Endodermal cell (in vitro differentiated cells): ENCODE measurements at regions not wholly inside any gene's neighbourhood (a gene's known extent, or its start where the extent isn't known, plus 50 kb on each side); places are given as distances from the start of the nearest gene placed in this dataset.
A peak's percentile ranks its signal among the peaks of the same experiment; 100 is the strongest.

ENCODE experiments used
- DNase-seq: peaks from one replicate; pipeline ENCODE4 v3.0.0-alpha.2; 2017
- H3K27ac ChIP-seq: 2 replicates; pipeline ENCODE4 v1.5.1; 2013; ENCODE audit warnings: mild to moderate bottlenecking, low read depth, low read length, moderate library complexity
- H3K27me3 ChIP-seq: 2 replicates; pipeline ENCODE4 v1.6.1; 2013; ENCODE audit warnings: mild to moderate bottlenecking, low read length, moderate library complexity; ENCODE audit not compliant: insufficient read depth, control insufficient read depth, poor library complexity, severe bottlenecking
- H3K36me3 ChIP-seq: 2 replicates; pipeline ENCODE4 v1.7.0; 2013; ENCODE audit warnings: mild to moderate bottlenecking, low read length, moderate library complexity; ENCODE audit not compliant: control insufficient read depth, insufficient read depth
- H3K4me1 ChIP-seq: one replicate; pipeline ENCODE4 v1.7.0; 2013; ENCODE audit warnings: low read length; ENCODE audit not compliant: control insufficient read depth, insufficient read depth
- H3K4me3 ChIP-seq: 2 replicates; pipeline ENCODE4 v1.5.1; 2013; ENCODE audit warnings: mild to moderate bottlenecking, low read length, moderate library complexity
- H3K9ac ChIP-seq: 2 replicates; pipeline ENCODE4 v1.6.1; 2013; ENCODE audit warnings: mild to moderate bottlenecking, low read length, moderate library complexity; ENCODE audit not compliant: poor library complexity, severe bottlenecking; ENCODE audit errors: extremely low read depth
- H3K9me3 ChIP-seq: 2 replicates; pipeline ENCODE4 v1.6.1; 2013; ENCODE audit warnings: mild to moderate bottlenecking, low read length, moderate library complexity; ENCODE audit not compliant: control insufficient read depth
- H3K27ac Mint-ChIP-seq: 2 replicates; pipeline ENCODE4 v1.8.0; 2020; ENCODE audit warnings: mixed read lengths
- H3K27me3 Mint-ChIP-seq: 2 replicates; pipeline ENCODE4 v1.8.0; 2021; ENCODE audit warnings: mild to moderate bottlenecking, mixed read lengths; ENCODE audit not compliant: insufficient read depth
- H3K36me3 Mint-ChIP-seq: 2 replicates; pipeline ENCODE4 v1.8.0; 2020; ENCODE audit warnings: low read depth, mixed read lengths
- H3K4me1 Mint-ChIP-seq: 2 replicates; pipeline ENCODE4 v1.8.0; 2020; ENCODE audit warnings: mixed read lengths
- H3K4me3 Mint-ChIP-seq: 2 replicates; pipeline ENCODE4 v1.8.0; 2020; ENCODE audit warnings: mild to moderate bottlenecking, moderate library complexity, mixed read lengths
- H3K9me3 Mint-ChIP-seq: 2 replicates; pipeline ENCODE4 v1.8.0; 2020; ENCODE audit warnings: mild to moderate bottlenecking, mixed read lengths
- WGBS, 2 experiments: methylation state at CpG; one replicate each; pipeline versions ENCODE4 v1.1.5 to v1.1.7; 2013; ENCODE audit warnings: missing lambda C conversion rate in 2 of 2, mixed read lengths in 1 of 2; ENCODE audit not compliant: insufficient coverage in 1 of 2, insufficient read length in 1 of 2; 5-methylcytosine and 5-hydroxymethylcytosine counted together
- TF ChIP-seq, protein P1 (sequence below): fragments of 200-600 bp; sonication (generic); conservative IDR thresholded peaks from 2 replicates; pipeline ENCODE4 v1.5.0; 2021; ENCODE audit warnings: antibody characterized with exemption, mild to moderate bottlenecking

- Histone ChIP-seq H3K4me1 (no peaks in the 10 kb centered on the region), H3K9ac (no peak overlapping the region), H3K9me3 (peaks cover 8% of the 10 kb centered on the region), H3K36me3 (no peaks in the 10 kb centered on the region), H3K4me3 (no peak overlapping the region), H3K27me3 (peaks cover 10% of the 10 kb centered on the region), H3K27ac (no peak overlapping the region)
- TF ChIP-seq, protein P1, sequence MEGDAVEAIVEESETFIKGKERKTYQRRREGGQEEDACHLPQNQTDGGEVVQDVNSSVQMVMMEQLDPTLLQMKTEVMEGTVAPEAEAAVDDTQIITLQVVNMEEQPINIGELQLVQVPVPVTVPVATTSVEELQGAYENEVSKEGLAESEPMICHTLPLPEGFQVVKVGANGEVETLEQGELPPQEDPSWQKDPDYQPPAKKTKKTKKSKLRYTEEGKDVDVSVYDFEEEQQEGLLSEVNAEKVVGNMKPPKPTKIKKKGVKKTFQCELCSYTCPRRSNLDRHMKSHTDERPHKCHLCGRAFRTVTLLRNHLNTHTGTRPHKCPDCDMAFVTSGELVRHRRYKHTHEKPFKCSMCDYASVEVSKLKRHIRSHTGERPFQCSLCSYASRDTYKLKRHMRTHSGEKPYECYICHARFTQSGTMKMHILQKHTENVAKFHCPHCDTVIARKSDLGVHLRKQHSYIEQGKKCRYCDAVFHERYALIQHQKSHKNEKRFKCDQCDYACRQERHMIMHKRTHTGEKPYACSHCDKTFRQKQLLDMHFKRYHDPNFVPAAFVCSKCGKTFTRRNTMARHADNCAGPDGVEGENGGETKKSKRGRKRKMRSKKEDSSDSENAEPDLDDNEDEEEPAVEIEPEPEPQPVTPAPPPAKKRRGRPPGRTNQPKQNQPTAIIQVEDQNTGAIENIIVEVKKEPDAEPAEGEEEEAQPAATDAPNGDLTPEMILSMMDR, result no peak
- Mint-ChIP-seq H3K9me3 (peaks cover 3% of the 10 kb centered on the region), H3K27ac (no peak overlapping the region), H3K4me3 (no peak overlapping the region), H3K27me3 (peaks cover 9% of the 10 kb centered on the region), H3K36me3 (no peaks in the 10 kb centered on the region), H3K4me1 (peaks cover 31% of the 10 kb centered on the region)
- 91 to 94% methylated on average over 5 to 8 of the region's 8 CpGs for WGBS, 2 experiments
- DNase-seq, result no peak
These were observed 310.1 kb downstream of the MYCN start for GRCh38 chr2:16250466-16250865.

- Histone ChIP-seq H3K4me3 (no peak overlapping the region), H3K36me3 (no peaks in the 10 kb centered on the region), H3K9me3 (peaks cover 8% of the 10 kb centered on the region), H3K27ac (no peak overlapping the region), H3K4me1 (no peaks in the 10 kb centered on the region), H3K9ac (no peak overlapping the region), H3K27me3 (peaks cover 10% of the 10 kb centered on the region)
- DNase-seq, result no peak
- H3K4me1 Mint-ChIP-seq, result peaks cover 31% of the 10 kb centered on the region
- TF ChIP-seq, protein P1, result no peak
- no peak overlapping the region for H3K4me3 Mint-ChIP-seq
- WGBS, 2 experiments, result 86 to 100% methylated on average over 1 of the region's 1 CpG
- peaks cover 9% of the 10 kb centered on the region for H3K27me3 Mint-ChIP-seq
- no peaks in the 10 kb centered on the region for H3K36me3 Mint-ChIP-seq
- peaks cover 3% of the 10 kb centered on the region for H3K9me3 Mint-ChIP-seq
- no peak overlapping the region for H3K27ac Mint-ChIP-seq
These were observed 309.7 kb downstream of the MYCN start for GRCh38 chr2:16250056-16250425.

GRCh38 chr2:16249246-16250055 is 309.1 kb downstream of the MYCN start:
- peaks cover 31% of the 10 kb centered on the region for H3K4me1 Mint-ChIP-seq
- no peak overlapping the region for H3K4me3 Mint-ChIP-seq
- no peaks in the 10 kb centered on the region for H3K36me3 Mint-ChIP-seq
- Histone ChIP-seq H3K4me1 (no peaks in the 10 kb centered on the region), H3K9ac (no peak overlapping the region), H3K9me3 (peaks cover 3% of the 10 kb centered on the region), H3K4me3 (no peak overlapping the region), H3K36me3 (no peaks in the 10 kb centered on the region), H3K27me3 (peaks cover 10% of the 10 kb centered on the region), H3K27ac (no peak overlapping the region)
- H3K27me3 Mint-ChIP-seq, result peaks cover 9% of the 10 kb centered on the region
- H3K9me3 Mint-ChIP-seq, result no peaks in the 10 kb centered on the region
- H3K27ac Mint-ChIP-seq, result no peak overlapping the region
- TF ChIP-seq, protein P1, result no peak
- whole genome bisulfite sequencing, 2 experiments, result 72 to 78% methylated on average over 18 to 22 of the region's 22 CpGs
- DNase-seq, result peak; percentile 49
